Trophoblast cell (in vitro differentiated cells and primary cell): ENCODE measurements at regions not wholly inside any gene's neighbourhood (a gene's known extent, or its start where the extent isn't known, plus 50 kb on each side); places are given as distances from the start of the nearest gene placed in this dataset.

Source experiments
- DNase-seq, 2 donors: peaks; one replicate each; pipeline ENCODE4 v3.0.0-alpha.2; 2016
- H2AFZ ChIP-seq: 2 replicates; pipeline ENCODE4 v1.6.1; 2013; ENCODE audit warnings: low read length, moderate library complexity, mild to moderate bottlenecking; ENCODE audit not compliant: insufficient read depth, poor library complexity
- H2AK5ac ChIP-seq: 2 replicates; pipeline ENCODE4 v1.6.1; 2013; ENCODE audit warnings: mild to moderate bottlenecking, low read length
- H2BK120ac ChIP-seq: 2 replicates; pipeline ENCODE4 v1.6.1; 2013; ENCODE audit warnings: low read length, mild to moderate bottlenecking, moderate library complexity; ENCODE audit not compliant: insufficient read depth, poor library complexity
- H2BK12ac ChIP-seq: 2 replicates; pipeline ENCODE4 v1.6.1; 2013; ENCODE audit warnings: mild to moderate bottlenecking, low read length, moderate library complexity
- H2BK5ac ChIP-seq: 2 replicates; pipeline ENCODE4 v1.6.1; 2013; ENCODE audit warnings: low read length, low read depth, moderate library complexity, mild to moderate bottlenecking; ENCODE audit not compliant: poor library complexity
- H3K14ac ChIP-seq: 2 replicates; pipeline ENCODE4 v1.6.1; 2013; ENCODE audit warnings: mild to moderate bottlenecking, low read length
- H3K18ac ChIP-seq: 2 replicates; pipeline ENCODE4 v1.6.1; 2013; ENCODE audit warnings: mild to moderate bottlenecking, low read length
- H3K23ac ChIP-seq: 2 replicates; pipeline ENCODE4 v1.6.1; 2013; ENCODE audit warnings: low read length
- H3K27ac ChIP-seq: 2 replicates; pipeline ENCODE4 v1.5.1; 2013; ENCODE audit warnings: low read depth, mild to moderate bottlenecking, inconsistent platforms, low read length, moderate library complexity
- H3K27me3 ChIP-seq: 2 replicates; pipeline ENCODE4 v1.6.1; 2013; ENCODE audit warnings: inconsistent platforms, mild to moderate bottlenecking, low read length, moderate library complexity; ENCODE audit not compliant: insufficient read depth
- H3K36me3 ChIP-seq, 2 experiments: 1 replicate in 1 of 2; 2 replicates in 1 of 2; pipeline ENCODE4 v1.6.1; 2013; ENCODE audit warnings: low read length in 2 of 2, mild to moderate bottlenecking in 2 of 2, moderate library complexity in 1 of 2; ENCODE audit not compliant: insufficient read depth in 2 of 2, control insufficient read depth in 1 of 2
- H3K4ac ChIP-seq: 2 replicates; pipeline ENCODE4 v1.6.1; 2013; ENCODE audit warnings: low read depth, mild to moderate bottlenecking, low read length, moderate library complexity
- H3K4me1 ChIP-seq, 2 experiments: 1 replicate in 1 of 2; 2 replicates in 1 of 2; pipeline ENCODE4 v1.6.1; 2013; ENCODE audit warnings: low read length in 2 of 2, mild to moderate bottlenecking in 2 of 2, moderate library complexity in 1 of 2; ENCODE audit not compliant: insufficient read depth in 2 of 2, control insufficient read depth in 1 of 2
- H3K4me2 ChIP-seq: 2 replicates; pipeline ENCODE4 v1.6.1; 2013; ENCODE audit warnings: inconsistent platforms, mild to moderate bottlenecking, low read length, moderate library complexity
- H3K4me3 ChIP-seq: 2 replicates; pipeline ENCODE4 v1.5.1; 2013; ENCODE audit warnings: mild to moderate bottlenecking, low read depth, low read length, inconsistent platforms
- H3K79me1 ChIP-seq: one replicate; pipeline ENCODE4 v1.6.1; 2013; ENCODE audit warnings: low read length
- H3K79me2 ChIP-seq: 2 replicates; pipeline ENCODE4 v1.6.1; 2013; ENCODE audit warnings: low read length, mild to moderate bottlenecking; ENCODE audit not compliant: control insufficient read depth, insufficient read depth, poor library complexity
- H3K9ac ChIP-seq: 2 replicates; pipeline ENCODE4 v1.6.1; 2013; ENCODE audit warnings: mild to moderate bottlenecking, low read length
- H3K9me3 ChIP-seq: 2 replicates; pipeline ENCODE4 v1.6.1; 2013; ENCODE audit warnings: low read depth, mild to moderate bottlenecking, control low read depth, inconsistent platforms, low read length; ENCODE audit not compliant: insufficient read depth
- H4K12ac ChIP-seq: 2 replicates; pipeline ENCODE4 v1.6.1; 2013; ENCODE audit warnings: low read depth, mild to moderate bottlenecking, low read length, moderate library complexity
- H4K8ac ChIP-seq: 2 replicates; pipeline ENCODE4 v1.6.1; 2013; ENCODE audit warnings: low read depth, mild to moderate bottlenecking, low read length, moderate library complexity
- H4K91ac ChIP-seq: one replicate; pipeline ENCODE4 v1.6.1; 2013; ENCODE audit warnings: low read depth, mild to moderate bottlenecking, low read length, moderate library complexity
- WGBS: extraction: QIAGEN DNeasy Blood & Tissue Kit; methylation state at CpG from one replicate; pipeline ENCODE4 v1.1.7; 2013; ENCODE audit warnings: missing lambda C conversion rate; ENCODE audit not compliant: insufficient read length, insufficient coverage; ENCODE audit errors: extremely low coverage; 5-methylcytosine and 5-hydroxymethylcytosine counted together

DNA sequence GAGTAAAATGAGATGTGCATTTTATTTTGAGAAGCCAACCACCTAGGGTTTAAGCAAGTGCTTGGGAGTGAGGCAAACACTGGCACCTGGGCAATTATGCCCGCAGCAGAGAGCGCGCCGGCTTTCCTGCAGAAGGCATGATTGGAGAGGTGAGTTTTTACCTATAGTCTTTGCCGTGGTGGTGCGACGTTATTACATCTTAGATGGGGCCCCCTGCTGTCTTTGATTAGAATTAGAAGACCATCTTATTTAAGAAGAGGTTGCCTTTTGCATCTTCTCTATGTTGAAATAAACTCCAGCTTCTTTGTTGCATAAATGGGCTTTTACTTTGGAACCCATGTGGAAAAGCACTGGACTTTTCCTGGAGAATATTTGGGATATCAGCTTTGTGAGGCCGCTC, 409.5 kb downstream of the GLRX3 start:
- no CpG with 5 or more reads among the region's 8 CpGs for WGBS
- H3K18ac ChIP-seq = no peak overlapping the region
- no peak for DNase-seq
- no peak overlapping the region for H2BK5ac ChIP-seq
- no peak overlapping the region for H2BK12ac ChIP-seq
- no peak overlapping the region for H3K4ac ChIP-seq
- no peak overlapping the region for H2AK5ac ChIP-seq
- H3K4me2 ChIP-seq = no peak overlapping the region
- H3K27ac ChIP-seq = no peak overlapping the region
- H2AFZ ChIP-seq = no peak overlapping the region
- no peak overlapping the region for H3K4me3 ChIP-seq
- no peak overlapping the region for H4K91ac ChIP-seq
- no peaks in the 10 kb centered on the region for H3K79me1 ChIP-seq
- H3K9ac ChIP-seq = no peak overlapping the region
- no peaks in the 10 kb centered on the region for H3K36me3 ChIP-seq
- no peaks in the 10 kb centered on the region for H3K79me2 ChIP-seq
- no peak overlapping the region for H2BK120ac ChIP-seq
- peaks cover 2% of the 10 kb centered on the region for H3K9me3 ChIP-seq
- H3K27me3 ChIP-seq = no peaks in the 10 kb centered on the region
- no peak overlapping the region for H3K23ac ChIP-seq
- no peak overlapping the region for H3K14ac ChIP-seq
- no peak overlapping the region for H4K8ac ChIP-seq
- no peaks in the 10 kb centered on the region for H3K4me1 ChIP-seq
- H4K12ac ChIP-seq = no peak overlapping the region

DNA sequence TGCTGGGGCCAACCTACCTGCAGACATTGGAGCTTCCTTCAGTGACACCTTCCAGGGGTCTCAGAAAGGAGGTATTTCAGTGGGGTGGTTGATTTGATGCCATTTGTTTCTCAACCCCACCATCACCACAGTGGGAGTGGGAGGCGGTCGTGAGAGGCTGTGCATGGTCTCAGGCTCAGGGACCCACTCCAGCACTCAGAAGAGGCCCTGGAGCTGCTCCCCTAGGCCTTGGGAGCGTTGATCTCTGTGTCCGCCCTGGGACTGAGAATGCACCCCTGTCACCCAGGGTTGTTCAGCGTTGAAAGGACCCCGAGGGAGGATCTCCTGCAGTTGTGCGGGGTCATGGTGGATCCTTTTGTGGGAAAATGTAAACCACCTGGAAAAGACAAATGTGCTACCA, 410.6 kb downstream of the GLRX3 start:
- Histone ChIP-seq H3K79me1 (no peaks in the 10 kb centered on the region), H3K4me3 (no peak overlapping the region), H2AFZ (no peak overlapping the region), H2AK5ac (no peak overlapping the region), H4K91ac (no peak overlapping the region), H3K27me3 (no peaks in the 10 kb centered on the region), H3K27ac (no peak overlapping the region), H3K14ac (no peak overlapping the region), H3K79me2 (no peaks in the 10 kb centered on the region), H4K12ac (no peak overlapping the region), H2BK120ac (no peak overlapping the region), H3K4ac (no peak overlapping the region), H2BK5ac (no peak overlapping the region), H4K8ac (no peak overlapping the region), H3K23ac (no peak overlapping the region), H3K9me3 (peaks cover 4% of the 10 kb centered on the region), H3K9ac (no peak overlapping the region), H3K4me1 (peaks cover 0 to 2% of the 10 kb centered on the region in 2 experiments), H2BK12ac (no peak overlapping the region), H3K18ac (no peak overlapping the region), H3K36me3 (no peaks in the 10 kb centered on the region), H3K4me2 (no peak overlapping the region)
- DNase-seq = no peak
- no CpG with 5 or more reads among the region's 7 CpGs for WGBS

DNA sequence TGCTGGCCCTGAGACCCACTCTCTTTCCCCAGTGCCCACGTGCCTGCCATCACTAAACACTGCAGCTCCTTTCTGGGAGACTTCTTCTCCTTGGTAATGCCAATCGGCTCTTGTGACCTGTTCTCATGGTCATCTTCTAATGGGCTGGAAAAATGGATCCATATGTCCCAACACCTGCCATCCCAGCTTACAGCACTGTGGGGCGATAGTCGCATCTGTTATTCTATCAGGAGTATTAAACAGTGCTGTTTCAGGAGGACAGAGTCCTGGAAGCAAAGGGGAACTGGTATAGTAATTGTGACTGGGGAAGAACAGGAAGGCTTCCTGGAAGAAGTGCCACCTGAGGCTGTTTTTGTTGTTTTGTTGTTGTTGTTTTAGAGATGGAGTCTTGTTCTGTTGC, 411.2 kb downstream of the GLRX3 start:
- Histone ChIP-seq H3K79me2 (no peaks in the 10 kb centered on the region), H4K91ac (no peak overlapping the region)
- WGBS = no CpG with 5 or more reads among the region's 4 CpGs

DNA sequence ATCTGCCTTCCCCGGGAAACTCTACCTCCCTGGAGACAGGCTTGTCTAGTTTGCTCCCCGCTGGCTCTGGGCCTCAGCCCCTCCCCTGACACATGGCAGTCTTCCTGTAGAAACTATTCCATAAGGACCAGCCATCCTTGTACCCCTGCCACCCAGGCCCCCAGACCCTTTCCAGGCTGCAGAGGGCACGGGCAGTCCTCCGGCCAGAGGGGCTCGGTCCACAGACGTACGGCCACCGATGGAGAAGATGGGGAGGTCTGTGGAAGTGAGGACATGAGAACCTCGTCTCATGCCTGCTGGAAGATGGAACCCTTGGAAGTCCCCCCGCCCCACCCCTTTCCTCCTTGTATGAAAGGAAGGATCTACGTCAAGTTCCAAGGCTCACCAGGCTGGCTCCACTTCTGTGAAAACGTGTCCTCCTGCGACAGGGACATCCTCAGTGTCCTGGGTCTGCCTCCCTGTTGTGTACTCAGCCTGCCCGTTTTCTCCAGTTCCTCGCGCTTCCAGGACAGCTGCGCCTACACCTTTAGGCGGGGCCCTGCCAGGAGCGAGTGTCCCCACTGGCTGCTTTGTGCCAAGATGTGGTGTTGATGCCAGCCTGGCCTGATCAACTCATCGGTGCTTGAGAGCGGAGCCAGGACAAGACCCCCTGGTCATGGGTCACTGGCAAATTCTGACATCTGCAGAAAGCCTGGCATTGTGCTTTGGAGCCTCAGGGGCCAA, 414.9 kb downstream of the GLRX3 start:
- H3K79me1 ChIP-seq = no peaks in the 10 kb centered on the region
- no peak overlapping the region for H3K4me3 ChIP-seq
- H2AFZ ChIP-seq = no peak overlapping the region
- H2BK12ac ChIP-seq = no peak overlapping the region
- no peak overlapping the region for H2AK5ac ChIP-seq
- no peak overlapping the region for H3K9ac ChIP-seq
- no peak overlapping the region for H4K8ac ChIP-seq
- H3K14ac ChIP-seq = no peak overlapping the region
- H3K4me2 ChIP-seq = no peak overlapping the region
- no peak overlapping the region for H4K12ac ChIP-seq
- H3K27ac ChIP-seq = no peak overlapping the region
- no peak overlapping the region for H2BK5ac ChIP-seq
- H3K4me1 ChIP-seq = peaks cover 0 to 2% of the 10 kb centered on the region in 2 experiments
- no peak overlapping the region for H2BK120ac ChIP-seq
- no peak overlapping the region for H3K4ac ChIP-seq
- H3K36me3 ChIP-seq = no peaks in the 10 kb centered on the region
- H3K23ac ChIP-seq = no peak overlapping the region
- H3K9me3 ChIP-seq = peaks cover 2% of the 10 kb centered on the region
- no peak overlapping the region for H3K18ac ChIP-seq
- no CpG with 5 or more reads among the region's 21 CpGs for WGBS
- no peaks in the 10 kb centered on the region for H3K79me2 ChIP-seq
- DNase-seq = no peak
- no peak overlapping the region for H4K91ac ChIP-seq
- no peaks in the 10 kb centered on the region for H3K27me3 ChIP-seq

More for the DNA sequence above, 411.2 kb downstream of the GLRX3 start:
- H3K36me3 ChIP-seq = no peaks in the 10 kb centered on the region
- H3K14ac ChIP-seq = no peak overlapping the region
- no peak overlapping the region for H2BK120ac ChIP-seq
- no peaks in the 10 kb centered on the region for H3K79me1 ChIP-seq
- no peak overlapping the region for H3K4me3 ChIP-seq
- no peak overlapping the region for H4K12ac ChIP-seq
- peak in 1 of 2 donors; percentile 3 for DNase-seq
- H3K4ac ChIP-seq = no peak overlapping the region
- no peak overlapping the region for H2AFZ ChIP-seq
- H3K27me3 ChIP-seq = no peaks in the 10 kb centered on the region
- H2BK5ac ChIP-seq = no peak overlapping the region
- H3K9ac ChIP-seq = no peak overlapping the region
- H3K18ac ChIP-seq = no peak overlapping the region
- no peak overlapping the region for H4K8ac ChIP-seq
- peaks cover 4% of the 10 kb centered on the region for H3K9me3 ChIP-seq
- no peak overlapping the region for H3K4me2 ChIP-seq
- peaks cover 0 to 2% of the 10 kb centered on the region in 2 experiments for H3K4me1 ChIP-seq
- H2BK12ac ChIP-seq = no peak overlapping the region
- no peak overlapping the region for H2AK5ac ChIP-seq
- no peak overlapping the region for H3K27ac ChIP-seq
- no peak overlapping the region for H3K23ac ChIP-seq
